Ascending aorta (tissue), 2 donors: ENCODE measurements at regions not wholly inside any gene's neighbourhood (a gene's known extent, or its start where the extent isn't known, plus 50 kb on each side); places are given as distances from the start of the nearest gene placed in this dataset.

Experiments
- DNase-seq, 2 donors: peaks; one replicate each; pipeline ENCODE4 v3.0.0-alpha.2; 2019; ENCODE audit warnings: low spot score in 2 of 2
- H3K27ac ChIP-seq, 2 donors: fragments of 200-600 bp; sonication (generic); one replicate each; pipeline ENCODE4 v1.5.1; 2016 to 2017; ENCODE audit warnings: mild to moderate bottlenecking in 1 of 2
- H3K27me3 ChIP-seq: fragments of 200-600 bp; sonication (generic); one replicate; pipeline ENCODE4 v1.5.1; 2017
- H3K36me3 ChIP-seq, 2 donors: fragments of 200-600 bp; sonication (generic); one replicate each; pipeline ENCODE4 v1.5.1; 2016
- H3K4me1 ChIP-seq, 2 donors: fragments of 200-600 bp; sonication (generic); one replicate each; pipeline ENCODE4 v1.5.1; 2016 to 2017; ENCODE audit warnings: mild to moderate bottlenecking in 1 of 2
- H3K4me3 ChIP-seq, 2 donors: fragments of 200-600 bp; sonication (generic); one replicate each; pipeline ENCODE4 v1.5.1; 2016 to 2017; ENCODE audit warnings: mild to moderate bottlenecking in 1 of 2
- H3K9me3 ChIP-seq, 2 donors: fragments of 200-600 bp; sonication (generic); one replicate each; pipeline ENCODE4 v1.5.1; 2016
- CTCF ChIP-seq, 3 experiments: fragments of 200-600 bp in 2 of 3; fragments of 450-650 bp in 1 of 3; sonication (generic) in 2 of 3; IDR thresholded peaks; one replicate each; pipeline ENCODE4 v1.5.1; 2016 to 2019; ENCODE audit warnings: antibody characterized with exemption in 3 of 3, mild to moderate bottlenecking in 1 of 3, moderate library complexity in 1 of 3
- intact Hi-C: fragments of 100-400 bp; cut with DNase I; formaldehyde crosslinking; loops from one replicate; pipeline ENCODE4 v1.15.1; 2023

GRCh38 chr3:117558681-117559080 is 849.1 kb downstream of the TUSC7 start:
- Histone ChIP-seq H3K4me3 (no peak overlapping the region), H3K4me1 (no peaks in the 10 kb centered on the region), H3K27ac (no peak overlapping the region), H3K27me3 (no peaks in the 10 kb centered on the region), H3K36me3 (no peaks in the 10 kb centered on the region), H3K9me3 (no peaks in the 10 kb centered on the region)
- no peak for DNase-seq
- intact Hi-C loops, result no loop called here
- no peak for TF ChIP-seq CTCF (IDR thresholded peaks at IDR 0.05)

- Histone ChIP-seq H3K27ac (no peak overlapping the region), H3K27me3 (no peaks in the 10 kb centered on the region), H3K9me3 (no peaks in the 10 kb centered on the region), H3K4me3 (no peak overlapping the region), H3K4me1 (no peaks in the 10 kb centered on the region), H3K36me3 (no peaks in the 10 kb centered on the region)
- intact Hi-C loops, result no loop called here
- DNase-seq, result no peak
- TF ChIP-seq CTCF (IDR thresholded peaks at IDR 0.05), result no peak
Observed at GRCh38 chr3:117562000-117562399, 852.4 kb downstream of the TUSC7 start.

GRCh38 chr3:117563063-117563462 is 853.5 kb downstream of the TUSC7 start:
- Histone ChIP-seq H3K4me3 (no peak overlapping the region), H3K36me3 (no peaks in the 10 kb centered on the region), H3K4me1 (no peaks in the 10 kb centered on the region), H3K27me3 (no peaks in the 10 kb centered on the region), H3K27ac (no peak overlapping the region), H3K9me3 (no peaks in the 10 kb centered on the region)
- no peak for DNase-seq
- intact Hi-C loops, result no loop called here
- TF ChIP-seq CTCF (IDR thresholded peaks at IDR 0.05), result no peak

GRCh38 chr3:117565777-117566176 is 856.2 kb downstream of the TUSC7 start:
- Histone ChIP-seq H3K4me3 (no peak overlapping the region), H3K27ac (no peak overlapping the region), H3K36me3 (no peaks in the 10 kb centered on the region), H3K9me3 (no peaks in the 10 kb centered on the region), H3K27me3 (no peaks in the 10 kb centered on the region), H3K4me1 (no peaks in the 10 kb centered on the region)
- intact Hi-C loops, result no loop called here
- DNase-seq, result no peak
- TF ChIP-seq CTCF (IDR thresholded peaks at IDR 0.05), result no peak

- Histone ChIP-seq H3K4me1 (no peaks in the 10 kb centered on the region), H3K27me3 (no peaks in the 10 kb centered on the region), H3K9me3 (no peaks in the 10 kb centered on the region), H3K36me3 (no peaks in the 10 kb centered on the region), H3K4me3 (no peak overlapping the region), H3K27ac (no peak overlapping the region)
- no peak for TF ChIP-seq CTCF (IDR thresholded peaks at IDR 0.05)
- no peak for DNase-seq
- intact Hi-C loops, result no loop called here
Observed at GRCh38 chr3:117566926-117567325, 857.3 kb downstream of the TUSC7 start.

- Histone ChIP-seq H3K27me3 (no peaks in the 10 kb centered on the region), H3K9me3 (no peaks in the 10 kb centered on the region), H3K27ac (no peak overlapping the region), H3K36me3 (no peaks in the 10 kb centered on the region), H3K4me1 (no peaks in the 10 kb centered on the region), H3K4me3 (no peak overlapping the region)
- no peak for DNase-seq
- TF ChIP-seq CTCF (IDR thresholded peaks at IDR 0.05), result no peak
- intact Hi-C loops, result no loop called here
Observed at GRCh38 chr3:117567382-117567781, 857.8 kb downstream of the TUSC7 start.
